ES-I3 (cell line): ENCODE measurements at regions not wholly inside any gene's neighbourhood (a gene's known extent, or its start where the extent isn't known, plus 50 kb on each side); places are given as distances from the start of the nearest gene placed in this dataset.

ENCODE experiments used
- H3K36me3 ChIP-seq: 2 replicates; pipeline ENCODE4 v1.6.1; 2013; ENCODE audit warnings: mild to moderate bottlenecking, low read length, control low read depth, moderate library complexity; ENCODE audit not compliant: insufficient read depth
- H3K4me1 ChIP-seq: 2 replicates; pipeline ENCODE4 v1.6.1; 2013; ENCODE audit warnings: mild to moderate bottlenecking, control low read depth, low read length; ENCODE audit not compliant: insufficient read depth
- H3K9ac ChIP-seq: 2 replicates; pipeline ENCODE4 v1.6.1; 2013; ENCODE audit warnings: low read depth, mild to moderate bottlenecking, low read length, moderate library complexity
- H3K9me3 ChIP-seq: 2 replicates; pipeline ENCODE4 v1.6.1; 2013; ENCODE audit warnings: mild to moderate bottlenecking, low read length, moderate library complexity; ENCODE audit not compliant: control insufficient read depth, insufficient read depth

GRCh38 chr1:37403166-37403565 lies 71.2 kb upstream of the ZC3H12A start:
- Histone ChIP-seq H3K36me3 (no peaks in the 10 kb centered on the region), H3K9me3 (no peaks in the 10 kb centered on the region), H3K9ac (no peak overlapping the region), H3K4me1 (no peaks in the 10 kb centered on the region)

DNA sequence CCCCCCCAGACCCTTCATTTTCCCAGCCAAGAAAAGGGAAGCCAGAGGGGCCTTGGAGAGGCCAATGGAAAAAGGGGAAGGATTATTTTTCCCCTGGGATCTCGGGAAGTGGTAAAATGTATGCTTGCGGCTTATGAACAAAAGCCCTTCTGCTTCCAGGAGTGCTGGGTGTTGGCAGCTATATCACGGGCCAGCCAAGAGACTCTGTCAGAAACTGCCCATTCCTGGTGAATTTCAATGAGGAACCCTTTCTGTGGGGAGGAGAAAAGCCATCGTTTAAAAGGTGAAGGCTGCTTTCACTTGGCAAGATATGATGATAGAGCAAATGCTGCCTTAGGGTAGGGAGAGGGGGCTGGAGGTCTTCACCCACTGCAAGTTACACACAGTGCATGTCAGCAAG lies 69.7 kb upstream of the ZC3H12A start:
- Histone ChIP-seq H3K9me3 (no peaks in the 10 kb centered on the region), H3K36me3 (no peaks in the 10 kb centered on the region), H3K9ac (no peak overlapping the region), H3K4me1 (no peaks in the 10 kb centered on the region)

DNA sequence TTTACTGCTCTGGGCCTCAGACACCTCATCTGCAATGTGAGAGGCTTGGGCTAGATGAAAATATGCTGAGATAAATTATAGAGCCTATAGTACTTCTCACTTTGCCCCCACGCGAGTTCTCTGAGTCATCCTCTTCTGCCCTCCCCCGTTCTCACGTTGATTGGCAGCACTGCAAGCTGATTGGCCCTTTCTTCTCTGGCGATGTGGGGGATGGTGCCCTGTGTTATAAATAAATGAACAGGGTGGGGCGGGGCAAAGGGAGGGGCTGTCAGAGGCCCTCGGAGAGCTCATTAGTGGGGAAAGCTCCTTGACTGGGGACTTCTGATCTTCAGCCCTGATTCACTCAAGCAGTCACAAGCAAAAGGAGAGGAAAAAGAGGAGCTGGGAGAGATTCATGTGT lies 64.3 kb upstream of the ZC3H12A start:
- Histone ChIP-seq H3K9me3 (no peaks in the 10 kb centered on the region), H3K4me1 (no peaks in the 10 kb centered on the region), H3K9ac (no peak overlapping the region), H3K36me3 (no peaks in the 10 kb centered on the region)

- Histone ChIP-seq H3K9me3 (no peaks in the 10 kb centered on the region), H3K9ac (no peak overlapping the region), H3K36me3 (no peaks in the 10 kb centered on the region), H3K4me1 (no peaks in the 10 kb centered on the region)
Observed at GRCh38 chr1:37410815-37411214, 63.6 kb upstream of the ZC3H12A start.

DNA sequence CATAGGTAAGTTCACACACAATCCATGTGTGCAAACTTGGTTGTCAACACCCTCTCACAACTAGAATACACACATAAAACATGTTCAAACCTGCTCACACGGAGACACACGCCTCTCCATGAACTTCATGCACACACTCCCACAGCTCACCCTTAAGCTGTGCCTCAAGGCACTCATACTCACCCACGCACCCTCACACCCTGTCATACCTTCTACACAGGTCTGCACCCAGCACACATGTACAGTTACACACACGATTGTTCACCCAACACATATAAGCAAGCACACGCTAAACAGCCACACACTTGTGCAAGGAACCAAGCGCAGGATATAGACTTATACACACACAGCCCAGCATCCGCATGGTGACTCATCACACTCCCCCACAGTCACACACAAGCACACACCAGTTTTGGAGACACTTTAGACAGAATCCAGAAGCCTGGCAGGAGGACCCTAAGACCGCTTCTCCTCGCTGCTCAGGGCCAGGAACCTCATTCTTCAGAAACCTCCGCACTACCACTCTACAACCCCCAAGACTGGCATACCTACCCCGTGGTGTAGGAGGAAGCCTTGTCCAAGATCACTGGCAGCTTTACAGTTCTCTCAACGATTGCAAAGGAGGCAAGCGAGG lies 58.7 kb upstream of the ZC3H12A start:
- H3K9me3 ChIP-seq: no peaks in the 10 kb centered on the region
- no peak overlapping the region for H3K9ac ChIP-seq
- H3K4me1 ChIP-seq: no peaks in the 10 kb centered on the region
- H3K36me3 ChIP-seq: no peaks in the 10 kb centered on the region

DNA sequence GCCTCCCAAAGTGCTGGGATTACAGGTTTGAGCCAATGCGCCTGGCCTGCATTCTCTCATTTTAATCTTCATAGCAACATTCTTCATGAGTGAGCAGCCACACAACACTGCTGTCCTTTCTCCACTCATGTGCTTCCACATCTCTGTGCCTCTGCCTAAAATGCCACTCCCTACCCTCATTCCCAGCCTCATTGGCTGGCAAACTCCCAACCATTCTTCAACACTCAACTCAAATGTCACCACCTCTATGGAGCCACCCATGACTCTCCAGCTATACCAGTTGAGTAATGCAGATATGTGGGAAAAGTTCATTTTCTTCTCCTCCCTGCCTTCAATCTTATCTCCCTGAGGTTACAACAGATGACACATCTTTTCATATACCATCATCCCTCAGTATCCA lies 53.9 kb upstream of the ZC3H12A start:
- no peaks in the 10 kb centered on the region for H3K4me1 ChIP-seq
- H3K9ac ChIP-seq: no peak overlapping the region
- no peaks in the 10 kb centered on the region for H3K9me3 ChIP-seq
- H3K36me3 ChIP-seq: no peaks in the 10 kb centered on the region

GRCh38 chr1:37423810-37424209 lies 50.6 kb upstream of the ZC3H12A start:
- no peak overlapping the region; the same call in 1 of the 2 replicates for H3K9ac ChIP-seq
- no peaks in the 10 kb centered on the region for H3K4me1 ChIP-seq
- H3K36me3 ChIP-seq: no peaks in the 10 kb centered on the region
- H3K9me3 ChIP-seq: no peaks in the 10 kb centered on the region

GRCh38 chr1:37424523-37424922 lies 49.9 kb upstream of the ZC3H12A start:
- H3K9me3 ChIP-seq: no peaks in the 10 kb centered on the region
- H3K4me1 ChIP-seq: no peaks in the 10 kb centered on the region
- no peak overlapping the region for H3K9ac ChIP-seq
- H3K36me3 ChIP-seq: no peaks in the 10 kb centered on the region
